ENCODE measurements at regions not wholly inside any gene's neighbourhood (a gene's known extent, or its start where the extent isn't known, plus 50 kb on each side); places are given as distances from the start of the nearest gene placed in this dataset.

DNA sequence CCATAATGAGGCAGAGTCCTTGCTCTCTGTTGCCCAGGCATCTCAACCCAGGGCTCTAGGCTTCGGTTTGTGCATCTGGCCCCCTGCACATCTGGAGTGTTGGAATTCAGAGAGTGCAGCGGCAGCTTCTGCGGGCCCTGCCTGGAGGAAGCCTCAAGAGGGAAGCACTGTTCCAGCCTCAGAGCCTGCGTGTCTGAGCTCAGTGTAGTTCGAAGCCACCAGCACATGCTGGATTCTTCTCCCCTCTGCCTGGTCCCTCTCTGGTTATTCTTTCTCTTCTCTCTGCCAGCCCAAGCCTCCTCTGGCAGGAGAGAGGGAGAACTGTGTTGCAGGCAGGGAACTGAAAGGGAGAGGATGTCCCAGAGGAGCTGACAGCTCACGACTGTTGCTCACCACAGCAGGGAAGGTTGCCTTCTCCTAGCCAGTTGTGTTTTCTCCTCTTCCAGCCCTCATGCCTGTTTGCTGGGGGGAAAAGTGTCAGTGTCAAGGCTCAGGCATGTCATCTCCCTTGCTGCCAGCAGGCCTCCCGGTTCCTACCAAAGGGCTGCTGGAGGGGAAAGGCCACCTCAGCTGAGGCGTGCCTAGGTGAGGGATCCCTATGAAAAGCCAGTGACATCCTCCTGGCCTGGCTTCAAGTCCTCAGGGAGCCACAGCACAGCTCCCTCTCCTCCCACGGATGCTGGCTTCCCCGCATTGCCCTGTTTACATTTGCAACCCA is 126.0 kb upstream of the LRFN2 start:
- no peaks in the 10 kb centered on the region for H3K9me3 ChIP-seq
- no peaks in the 10 kb centered on the region for H3K36me3 ChIP-seq
- no peak for DNase-seq
- no peak for TF ChIP-seq POLR2AphosphoS5 (IDR thresholded peaks at IDR 0.05)
- no peak for TF ChIP-seq POLR2A (IDR thresholded peaks at IDR 0.05)
- TF ChIP-seq, protein P1, sequence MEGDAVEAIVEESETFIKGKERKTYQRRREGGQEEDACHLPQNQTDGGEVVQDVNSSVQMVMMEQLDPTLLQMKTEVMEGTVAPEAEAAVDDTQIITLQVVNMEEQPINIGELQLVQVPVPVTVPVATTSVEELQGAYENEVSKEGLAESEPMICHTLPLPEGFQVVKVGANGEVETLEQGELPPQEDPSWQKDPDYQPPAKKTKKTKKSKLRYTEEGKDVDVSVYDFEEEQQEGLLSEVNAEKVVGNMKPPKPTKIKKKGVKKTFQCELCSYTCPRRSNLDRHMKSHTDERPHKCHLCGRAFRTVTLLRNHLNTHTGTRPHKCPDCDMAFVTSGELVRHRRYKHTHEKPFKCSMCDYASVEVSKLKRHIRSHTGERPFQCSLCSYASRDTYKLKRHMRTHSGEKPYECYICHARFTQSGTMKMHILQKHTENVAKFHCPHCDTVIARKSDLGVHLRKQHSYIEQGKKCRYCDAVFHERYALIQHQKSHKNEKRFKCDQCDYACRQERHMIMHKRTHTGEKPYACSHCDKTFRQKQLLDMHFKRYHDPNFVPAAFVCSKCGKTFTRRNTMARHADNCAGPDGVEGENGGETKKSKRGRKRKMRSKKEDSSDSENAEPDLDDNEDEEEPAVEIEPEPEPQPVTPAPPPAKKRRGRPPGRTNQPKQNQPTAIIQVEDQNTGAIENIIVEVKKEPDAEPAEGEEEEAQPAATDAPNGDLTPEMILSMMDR (IDR thresholded peaks at IDR 0.05) = no peak
- TF ChIP-seq EP300 (IDR thresholded peaks at IDR 0.05) = no peak
- no peak overlapping the region for H3K4me3 ChIP-seq
- 77 to 84% methylated on average over 4 to 10 of the region's 10 CpGs for WGBS, 2 donors
- no peak overlapping the region for H3K27ac ChIP-seq
- no peak for ATAC-seq (ENCODE audit: low FRiP score in 2 of 2)
- H3K27me3 ChIP-seq = no peaks in the 10 kb centered on the region
- no peaks in the 10 kb centered on the region for H3K4me1 ChIP-seq

DNA sequence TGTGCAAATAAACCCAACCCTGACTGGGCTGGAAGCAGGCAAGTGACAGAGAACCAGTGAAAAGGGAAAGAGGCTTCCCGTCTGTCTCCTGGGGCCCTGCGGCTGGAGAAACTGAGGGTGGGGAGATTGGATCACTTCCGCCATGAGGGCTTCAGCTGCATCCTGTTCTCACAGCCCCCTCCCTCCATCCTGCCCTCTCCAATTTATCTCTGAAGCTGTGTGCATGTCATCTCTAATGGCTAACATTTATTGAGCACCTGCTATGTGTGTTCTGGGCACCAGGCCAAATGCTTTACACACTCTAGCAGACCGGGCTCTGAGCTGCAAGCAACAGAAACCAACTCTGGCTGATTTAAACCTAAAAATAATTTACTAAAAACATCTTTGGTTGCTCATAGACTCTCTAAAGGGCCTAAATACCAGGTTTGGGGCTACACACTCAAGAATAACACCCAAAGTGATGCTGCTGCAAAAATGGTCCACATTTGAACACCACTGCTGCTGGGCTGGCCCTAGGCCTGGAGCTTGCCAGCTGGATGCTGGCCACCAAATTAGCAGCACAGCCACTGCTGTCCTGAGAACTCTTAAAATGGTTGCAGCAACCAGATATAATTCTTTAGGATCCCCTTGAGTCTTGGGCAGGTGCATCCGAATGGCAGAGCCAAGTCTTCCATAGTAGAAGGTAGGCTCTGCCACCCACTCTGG is 123.6 kb upstream of the LRFN2 start:
- DNase-seq = no peak
- WGBS, 2 donors = 70 to 86% methylated on average over 5 of the region's 5 CpGs

DNA sequence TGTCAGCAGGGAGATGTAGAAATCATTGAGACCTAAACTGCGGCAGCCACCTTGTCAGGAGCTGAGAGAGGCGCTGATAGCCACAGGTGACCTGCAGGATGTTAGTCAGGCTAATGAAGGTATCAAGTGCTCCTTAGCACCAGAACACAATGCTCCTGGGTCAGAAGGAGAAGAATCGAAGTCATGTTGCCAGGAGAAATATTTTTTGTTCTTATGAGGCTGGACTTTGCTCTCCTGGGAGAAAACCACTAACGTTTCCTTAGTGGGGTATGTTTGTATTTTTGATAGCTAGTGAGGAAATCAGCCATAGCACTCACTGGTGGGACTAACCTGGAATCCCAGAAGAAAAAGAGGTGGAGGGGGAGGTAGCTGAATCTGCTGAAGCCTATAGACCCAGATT is 120.9 kb upstream of the LRFN2 start:
- no peak for ATAC-seq (ENCODE audit: low FRiP score in 2 of 2)
- Histone ChIP-seq H3K27me3 (no peaks in the 10 kb centered on the region), H3K27ac (no peak overlapping the region), H3K4me1 (no peaks in the 10 kb centered on the region), H3K9me3 (no peaks in the 10 kb centered on the region), H3K36me3 (no peaks in the 10 kb centered on the region), H3K4me3 (no peak overlapping the region)
- DNase-seq = no peak
- TF ChIP-seq POLR2A (IDR thresholded peaks at IDR 0.05) (no peak), EP300 (IDR thresholded peaks at IDR 0.05) (no peak), POLR2AphosphoS5 (IDR thresholded peaks at IDR 0.05) (no peak)
- TF ChIP-seq, protein P1 (IDR thresholded peaks at IDR 0.05) = no peak
- 55 to 71% methylated on average over 4 of the region's 4 CpGs for WGBS, 2 donors

More for the DNA sequence above, 123.6 kb upstream of the LRFN2 start:
- no peak overlapping the region for H3K4me3 ChIP-seq
- TF ChIP-seq POLR2AphosphoS5 (IDR thresholded peaks at IDR 0.05) (no peak), EP300 (IDR thresholded peaks at IDR 0.05) (no peak), POLR2A (IDR thresholded peaks at IDR 0.05) (no peak)
- TF ChIP-seq, protein P1 (IDR thresholded peaks at IDR 0.05) = no peak
- H3K9me3 ChIP-seq = no peaks in the 10 kb centered on the region
- H3K27ac ChIP-seq = no peak overlapping the region
- H3K36me3 ChIP-seq = no peaks in the 10 kb centered on the region
- no peaks in the 10 kb centered on the region for H3K4me1 ChIP-seq
- no peak for ATAC-seq (ENCODE audit: low FRiP score in 2 of 2)
- H3K27me3 ChIP-seq = no peaks in the 10 kb centered on the region

DNA sequence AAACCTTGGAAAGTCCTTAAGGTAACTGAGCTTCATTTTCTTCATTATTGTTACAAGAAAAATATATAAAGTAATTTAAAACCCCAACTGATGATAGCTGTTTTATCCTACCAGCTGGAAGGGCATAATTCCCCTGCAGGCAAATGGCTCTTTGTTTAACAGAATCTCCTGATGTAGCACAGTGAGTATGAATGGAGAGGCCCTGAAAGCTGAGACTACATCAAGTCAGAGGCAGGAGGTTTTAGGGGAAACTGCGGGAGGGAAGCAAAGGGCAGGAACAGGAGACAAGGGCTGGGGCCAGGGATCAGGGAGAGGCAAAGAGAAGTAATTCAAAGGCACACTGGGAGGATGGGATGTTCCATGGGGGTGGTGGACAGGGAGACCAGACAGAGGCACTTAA is 119.0 kb upstream of the LRFN2 start:
- Histone ChIP-seq H3K27me3 (no peaks in the 10 kb centered on the region), H3K4me1 (no peaks in the 10 kb centered on the region), H3K27ac (no peak overlapping the region), H3K4me3 (no peak overlapping the region), H3K9me3 (no peaks in the 10 kb centered on the region), H3K36me3 (no peaks in the 10 kb centered on the region)
- DNase-seq (no peak), ATAC-seq (ENCODE audit: low FRiP score in 2 of 2) (no peak)
- TF ChIP-seq POLR2A (IDR thresholded peaks at IDR 0.05) = no peak
- no peak for TF ChIP-seq EP300 (IDR thresholded peaks at IDR 0.05)
- TF ChIP-seq, protein P1 (IDR thresholded peaks at IDR 0.05) = no peak
- no peak for TF ChIP-seq POLR2AphosphoS5 (IDR thresholded peaks at IDR 0.05)
- WGBS, 2 donors = 67 to 86% methylated on average over 1 of the region's 1 CpG
